Astrocyte (in vitro differentiated cells and primary cell): ENCODE measurements at regions not wholly inside any gene's neighbourhood (a gene's known extent, or its start where the extent isn't known, plus 50 kb on each side); places are given as distances from the start of the nearest gene placed in this dataset.

Experiments used
- DNase-seq: peaks from one replicate; pipeline ENCODE4 v3.0.0-alpha.2; 2010; ENCODE audit warnings: low read depth
- FAIRE-seq: peaks from 2 replicates; lab custom pipeline; 2011; peaks lifted over from hg19 to GRCh38; lab: Jason Lieb, UNC
- H2AFZ ChIP-seq: 2 replicates; pipeline ENCODE4 v1.6.0; 2012; ENCODE audit warnings: low read depth, low read length, inconsistent platforms
- H3K27ac ChIP-seq: 2 replicates; pipeline ENCODE4 v1.5.1; 2011; ENCODE audit warnings: low read depth, low read length, inconsistent platforms
- H3K27me3 ChIP-seq: 2 replicates; pipeline ENCODE4 v1.6.0; 2011; ENCODE audit warnings: low read length, inconsistent platforms; ENCODE audit not compliant: insufficient read depth
- H3K36me3 ChIP-seq: 2 replicates; pipeline ENCODE4 v1.5.1; 2011; ENCODE audit warnings: low read length, inconsistent platforms; ENCODE audit not compliant: insufficient read depth
- H3K4me1 ChIP-seq: 2 replicates; pipeline ENCODE4 v1.5.1; 2011; ENCODE audit warnings: low read length, inconsistent platforms; ENCODE audit not compliant: insufficient read depth
- H3K4me2 ChIP-seq: 2 replicates; pipeline ENCODE4 v1.6.0; 2012; ENCODE audit warnings: low read length, inconsistent platforms
- H3K4me3 ChIP-seq: 2 replicates; pipeline ENCODE4 v1.5.1; 2011; ENCODE audit warnings: low read depth, mild to moderate bottlenecking, low read length, inconsistent platforms; ENCODE audit not compliant: insufficient read depth
- H3K79me2 ChIP-seq: 2 replicates; pipeline ENCODE4 v1.6.0; 2012; ENCODE audit warnings: mild to moderate bottlenecking, low read length, inconsistent platforms; ENCODE audit not compliant: insufficient read depth
- H3K9ac ChIP-seq: 2 replicates; pipeline ENCODE4 v1.6.0; 2012; ENCODE audit warnings: mild to moderate bottlenecking, low read length, inconsistent platforms
- H3K9me3 ChIP-seq: 2 replicates; pipeline ENCODE4 v1.5.1; 2012; ENCODE audit warnings: low read depth, mild to moderate bottlenecking, low read length, inconsistent platforms; ENCODE audit not compliant: insufficient read depth
- H4K20me1 ChIP-seq: 2 replicates; pipeline ENCODE4 v1.6.0; 2012; ENCODE audit warnings: low read length, inconsistent platforms; ENCODE audit not compliant: insufficient read depth
- H3K27ac Mint-ChIP-seq: one replicate; pipeline ENCODE4 v1.8.0; 2021; ENCODE audit warnings: mild to moderate bottlenecking, mixed read lengths; ENCODE audit not compliant: unreplicated experiment
- H3K27me3 Mint-ChIP-seq: one replicate; pipeline ENCODE4 v1.8.0; 2021; ENCODE audit warnings: low read depth, mixed read lengths; ENCODE audit not compliant: unreplicated experiment
- H3K36me3 Mint-ChIP-seq: one replicate; pipeline ENCODE4 v1.8.0; 2021; ENCODE audit warnings: low read depth, mixed read lengths; ENCODE audit not compliant: unreplicated experiment
- H3K4me1 Mint-ChIP-seq: one replicate; pipeline ENCODE4 v1.8.0; 2021; ENCODE audit warnings: low read depth, mixed read lengths; ENCODE audit not compliant: unreplicated experiment
- H3K4me3 Mint-ChIP-seq: one replicate; pipeline ENCODE4 v1.8.0; 2021; ENCODE audit warnings: mild to moderate bottlenecking, moderate library complexity, mixed read lengths; ENCODE audit not compliant: unreplicated experiment
- H3K9me3 Mint-ChIP-seq: one replicate; pipeline ENCODE4 v1.8.0; 2021; ENCODE audit warnings: mild to moderate bottlenecking, mixed read lengths; ENCODE audit not compliant: unreplicated experiment
- EZH2 ChIP-seq: IDR thresholded peaks from 2 replicates; pipeline ENCODE4 v1.6.1; 2012; ENCODE audit warnings: mild to moderate bottlenecking, low read length, inconsistent platforms; ENCODE audit not compliant: insufficient read depth
- TF ChIP-seq, protein P1 (sequence below): IDR thresholded peaks from 2 replicates; pipeline ENCODE4 v1.5.1; 2011; ENCODE audit warnings: low read depth, mild to moderate bottlenecking, inconsistent platforms, low read length, moderate library complexity; ENCODE audit not compliant: insufficient read depth

DNA sequence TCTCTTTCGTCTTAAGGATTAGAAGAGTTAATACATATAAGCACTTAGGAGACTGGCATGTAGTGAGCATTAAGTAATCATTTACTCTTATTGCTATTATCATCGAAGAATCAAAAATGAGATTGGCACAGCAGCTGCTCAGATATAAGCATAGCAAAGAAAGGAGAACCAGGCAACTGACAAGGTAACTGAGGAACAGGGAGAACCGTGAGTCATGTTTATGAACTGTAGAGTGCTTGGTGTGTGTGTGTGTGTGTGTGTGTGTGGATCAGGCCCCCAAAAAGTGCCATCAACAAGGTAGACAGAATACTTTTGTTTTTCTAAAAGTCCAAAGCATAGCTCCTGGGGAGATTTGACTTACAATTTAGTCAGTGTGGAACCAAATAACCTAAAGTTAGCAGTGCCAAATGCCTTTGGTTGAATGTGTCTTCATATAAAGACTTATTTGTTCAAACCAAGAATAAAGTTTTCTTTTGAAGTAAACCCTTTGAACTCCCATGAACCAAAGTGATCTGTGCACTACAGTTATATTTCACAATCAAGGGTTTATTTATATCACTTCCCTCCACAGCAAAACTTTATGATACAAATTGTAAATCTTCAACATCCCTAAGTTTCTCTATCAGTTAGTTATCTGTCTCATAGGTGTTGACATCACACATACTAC lies 660.6 kb downstream of the NYAP2 start:
- Histone ChIP-seq H3K4me1 (peaks cover 6% of the 10 kb centered on the region), H3K9me3 (no peaks in the 10 kb centered on the region), H4K20me1 (no peaks in the 10 kb centered on the region), H3K4me3 (no peak overlapping the region), H3K27ac (no peak overlapping the region), H2AFZ (no peak overlapping the region), H3K36me3 (no peaks in the 10 kb centered on the region), H3K9ac (no peak overlapping the region), H3K27me3 (no peaks in the 10 kb centered on the region), H3K79me2 (no peaks in the 10 kb centered on the region), H3K4me2 (no peak overlapping the region)
- DNase-seq (no peak), FAIRE-seq (no peak)
- Mint-ChIP-seq H3K9me3 (no peaks in the 10 kb centered on the region), H3K27me3 (no peaks in the 10 kb centered on the region), H3K27ac (no peak overlapping the region), H3K4me1 (peaks cover 5% of the 10 kb centered on the region), H3K36me3 (no peaks in the 10 kb centered on the region), H3K4me3 (no peak overlapping the region)
- no peak for TF ChIP-seq EZH2
- TF ChIP-seq, protein P1, sequence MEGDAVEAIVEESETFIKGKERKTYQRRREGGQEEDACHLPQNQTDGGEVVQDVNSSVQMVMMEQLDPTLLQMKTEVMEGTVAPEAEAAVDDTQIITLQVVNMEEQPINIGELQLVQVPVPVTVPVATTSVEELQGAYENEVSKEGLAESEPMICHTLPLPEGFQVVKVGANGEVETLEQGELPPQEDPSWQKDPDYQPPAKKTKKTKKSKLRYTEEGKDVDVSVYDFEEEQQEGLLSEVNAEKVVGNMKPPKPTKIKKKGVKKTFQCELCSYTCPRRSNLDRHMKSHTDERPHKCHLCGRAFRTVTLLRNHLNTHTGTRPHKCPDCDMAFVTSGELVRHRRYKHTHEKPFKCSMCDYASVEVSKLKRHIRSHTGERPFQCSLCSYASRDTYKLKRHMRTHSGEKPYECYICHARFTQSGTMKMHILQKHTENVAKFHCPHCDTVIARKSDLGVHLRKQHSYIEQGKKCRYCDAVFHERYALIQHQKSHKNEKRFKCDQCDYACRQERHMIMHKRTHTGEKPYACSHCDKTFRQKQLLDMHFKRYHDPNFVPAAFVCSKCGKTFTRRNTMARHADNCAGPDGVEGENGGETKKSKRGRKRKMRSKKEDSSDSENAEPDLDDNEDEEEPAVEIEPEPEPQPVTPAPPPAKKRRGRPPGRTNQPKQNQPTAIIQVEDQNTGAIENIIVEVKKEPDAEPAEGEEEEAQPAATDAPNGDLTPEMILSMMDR: no peak

DNA sequence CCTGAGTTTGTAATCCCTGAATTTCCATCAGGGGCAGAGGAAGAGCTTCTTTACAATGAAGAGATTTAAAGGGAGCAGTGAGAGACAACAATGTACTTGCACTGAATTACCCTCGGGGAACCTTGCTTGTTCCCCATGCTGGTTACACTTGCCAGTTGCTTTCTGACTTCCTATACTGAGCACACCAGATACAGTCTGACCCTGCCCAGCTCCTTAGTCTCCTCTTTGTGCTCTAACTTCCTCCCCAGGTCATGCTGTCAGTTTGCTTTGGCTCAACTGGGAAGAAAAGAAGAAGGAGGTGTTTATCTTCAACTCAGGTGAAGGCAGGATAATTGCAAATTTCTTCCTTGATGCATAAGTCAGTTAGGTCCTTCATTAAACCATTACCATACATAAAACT lies 658.4 kb downstream of the NYAP2 start:
- no peaks in the 10 kb centered on the region for H3K27me3 ChIP-seq
- H3K4me3 ChIP-seq: no peak overlapping the region
- no peak overlapping the region for H3K9ac ChIP-seq
- Mint-ChIP-seq H3K4me3 (no peak overlapping the region), H3K9me3 (no peaks in the 10 kb centered on the region), H3K36me3 (no peaks in the 10 kb centered on the region), H3K4me1 (no peaks in the 10 kb centered on the region), H3K27ac (no peak overlapping the region), H3K27me3 (no peaks in the 10 kb centered on the region)
- TF ChIP-seq EZH2: no peak
- TF ChIP-seq, protein P1: no peak
- H3K4me1 ChIP-seq: no peaks in the 10 kb centered on the region
- no peaks in the 10 kb centered on the region for H3K9me3 ChIP-seq
- H3K79me2 ChIP-seq: no peaks in the 10 kb centered on the region
- no peak for FAIRE-seq
- H2AFZ ChIP-seq: no peak overlapping the region
- H3K4me2 ChIP-seq: no peak overlapping the region
- DNase-seq: no peak
- no peaks in the 10 kb centered on the region for H4K20me1 ChIP-seq
- no peaks in the 10 kb centered on the region for H3K36me3 ChIP-seq
- H3K27ac ChIP-seq: no peak overlapping the region

DNA sequence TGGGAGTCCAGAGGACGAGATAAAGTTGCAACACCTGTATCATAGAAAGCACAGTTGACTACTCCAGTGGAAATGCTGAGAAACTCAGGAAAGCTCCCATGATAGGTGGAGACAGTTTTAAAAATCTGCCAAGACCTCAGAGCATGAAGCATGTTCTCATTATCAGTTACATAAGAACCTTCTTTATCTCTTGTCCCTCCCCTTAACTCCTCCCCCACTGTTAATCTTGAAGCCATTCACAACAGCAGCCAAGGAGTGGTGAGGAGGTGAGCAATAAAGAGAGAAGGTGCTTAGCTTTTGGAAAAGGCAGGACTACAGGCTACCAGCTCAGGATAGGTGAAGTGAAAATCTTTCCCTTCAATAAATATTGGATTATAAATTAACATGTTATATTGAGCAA lies 657.9 kb downstream of the NYAP2 start:
- TF ChIP-seq EZH2: no peak
- TF ChIP-seq, protein P1: no peak
- no peaks in the 10 kb centered on the region for H3K4me1 ChIP-seq
- H3K9me3 ChIP-seq: no peaks in the 10 kb centered on the region
- no peak overlapping the region for H3K27ac Mint-ChIP-seq
- no peak overlapping the region for H3K4me2 ChIP-seq
- no peaks in the 10 kb centered on the region for H3K27me3 Mint-ChIP-seq
- DNase-seq (no peak), FAIRE-seq (no peak)
- no peak overlapping the region for H3K4me3 Mint-ChIP-seq
- H3K9ac ChIP-seq: no peak overlapping the region
- no peaks in the 10 kb centered on the region for H3K36me3 ChIP-seq
- H3K4me1 Mint-ChIP-seq: no peaks in the 10 kb centered on the region
- H3K4me3 ChIP-seq: no peak overlapping the region
- no peaks in the 10 kb centered on the region for H4K20me1 ChIP-seq
- no peaks in the 10 kb centered on the region for H3K9me3 Mint-ChIP-seq
- no peaks in the 10 kb centered on the region for H3K27me3 ChIP-seq
- no peak overlapping the region for H3K27ac ChIP-seq
- no peaks in the 10 kb centered on the region for H3K79me2 ChIP-seq
- H3K36me3 Mint-ChIP-seq: no peaks in the 10 kb centered on the region
- H2AFZ ChIP-seq: no peak overlapping the region
